Caco-2 (cell line): ENCODE measurements at regions not wholly inside any gene's neighbourhood (a gene's known extent, or its start where the extent isn't known, plus 50 kb on each side); places are given as distances from the start of the nearest gene placed in this dataset.

Source experiments
- BruUV-seq: library from RNA; stranded (reverse); fragments of 400-500 nt; replicated peaks from 2 replicates; lab custom pipeline; 2021; lab: Mats Ljungman, UMichigan
- CTCF ChIA-PET: fragments of 300-600 bp; sonication (Branson Sonifier 250); formaldehyde crosslinking; loops from one replicate; lab custom pipeline; 2022; ENCODE audit warnings: antibody characterized with exemption; lab: Charles Lee
- POLR2A ChIA-PET: fragments of 300-600 bp; sonication (Branson Sonifier 250); formaldehyde crosslinking; loops from one replicate; lab custom pipeline; 2022; ENCODE audit warnings: antibody characterized with exemption; lab: Charles Lee
- DNase-seq, 2 experiments: peaks; one replicate each; pipeline versions ENCODE4 v3.0.0 to v3.0.0-alpha.2; 2020 to 2022
- H3K27me3 ChIP-seq: replicated peaks from 2 replicates; pipeline ENCODE4 v1.6.0; 2011; ENCODE audit warnings: low read length; ENCODE audit not compliant: control insufficient read depth, insufficient read depth
- H3K36me3 ChIP-seq: 2 replicates; pipeline ENCODE4 v1.5.1; 2011; ENCODE audit warnings: low read length; ENCODE audit not compliant: control insufficient read depth, insufficient read depth
- H3K4me1 ChIP-seq: fragments of 250-450 bp; sonication (Bioruptor Pico); 2 replicates; pipeline ENCODE4 v1.5.1; 2020; ENCODE audit warnings: mild to moderate bottlenecking
- H3K4me3 ChIP-seq: 2 replicates; pipeline ENCODE4 v1.5.1; 2011; ENCODE audit warnings: low read depth, mild to moderate bottlenecking, control low read depth, low read length
- H3K9me3 ChIP-seq: fragments of 250-450 bp; sonication (Bioruptor Pico); 2 replicates; pipeline ENCODE4 v1.5.1; 2020; ENCODE audit warnings: mild to moderate bottlenecking, moderate library complexity
- H3K27ac Mint-ChIP-seq: one replicate; pipeline ENCODE4 v1.8.0; 2022; ENCODE audit warnings: mixed read lengths; ENCODE audit not compliant: unreplicated experiment
- H3K27me3 Mint-ChIP-seq: one replicate; pipeline ENCODE4 v1.8.0; 2022; ENCODE audit warnings: mixed read lengths; ENCODE audit not compliant: insufficient read depth, unreplicated experiment
- H3K36me3 Mint-ChIP-seq: one replicate; pipeline ENCODE4 v1.8.0; 2022; ENCODE audit warnings: mild to moderate bottlenecking, mixed read lengths; ENCODE audit not compliant: insufficient read depth, unreplicated experiment
- H3K4me1 Mint-ChIP-seq: one replicate; pipeline ENCODE4 v1.8.0; 2022; ENCODE audit warnings: low read depth, mixed read lengths; ENCODE audit not compliant: unreplicated experiment
- H3K4me3 Mint-ChIP-seq: one replicate; pipeline ENCODE4 v1.8.0; 2022; ENCODE audit warnings: mild to moderate bottlenecking, moderate library complexity, mixed read lengths; ENCODE audit not compliant: unreplicated experiment
- H3K9me3 Mint-ChIP-seq: one replicate; pipeline ENCODE4 v1.8.0; 2022; ENCODE audit warnings: mixed read lengths; ENCODE audit not compliant: unreplicated experiment
- CTCF ChIP-seq, 2 experiments: fragments of 200-600 bp in 1 of 2; IDR thresholded peaks; 1 replicate in 1 of 2; 2 replicates in 1 of 2; pipeline versions ENCODE4 v1.5.1 to v1.8.0; 2011 to 2022; ENCODE audit warnings: antibody characterized with exemption in 1 of 2, control low read depth in 1 of 2, inconsistent platforms in 1 of 2, low read depth in 1 of 2, low read length in 1 of 2, mild to moderate bottlenecking in 1 of 2, moderate library complexity in 1 of 2; ENCODE audit not compliant: insufficient read depth in 1 of 2, severe bottlenecking in 1 of 2, unreplicated experiment in 1 of 2
- intact Hi-C: fragments of 100-400 bp; cut with micrococcal nuclease; formaldehyde crosslinking; loops from one replicate; pipeline ENCODE4 v1.10.0; 2022; ENCODE audit not compliant: unreplicated experiment

- H3K4me3 Mint-ChIP-seq: no peak overlapping the region
- no peak for DNase-seq
- no peaks in the 10 kb centered on the region for H3K9me3 Mint-ChIP-seq
- H3K9me3 ChIP-seq: 0 out of 2 replicates have a peak, but pooled peaks cover 2% of the 10 kb centered on the region
- POLR2A ChIA-PET: no interaction called here
- H3K36me3 ChIP-seq: no peaks in the 10 kb centered on the region
- H3K27ac Mint-ChIP-seq: no peak overlapping the region
- H3K4me1 Mint-ChIP-seq: peaks cover 7% of the 10 kb centered on the region
- no TSS peak for BruUV-seq
- intact Hi-C loops: no loop called here
- peaks cover 8% of the 10 kb centered on the region; the same call in 1 of the 2 replicates for H3K4me1 ChIP-seq
- no peaks in the 10 kb centered on the region for H3K27me3 Mint-ChIP-seq
- H3K27me3 ChIP-seq: no peaks in the 10 kb centered on the region
- no peak for TF ChIP-seq CTCF (IDR thresholded peaks at IDR 0.05; ENCODE audit: insufficient read depth in 1 of 2, low read depth in 1 of 2, low read length in 1 of 2, severe bottlenecking in 1 of 2, unreplicated experiment in 1 of 2)
- CTCF ChIA-PET: no interaction called here
- H3K4me3 ChIP-seq: no peak overlapping the region
- H3K36me3 Mint-ChIP-seq: no peaks in the 10 kb centered on the region
These were observed 270.1 kb upstream of the PRICKLE1 start for GRCh38 chr12:42859612-42860011.

GRCh38 chr12:42857106-42857505 is 267.6 kb upstream of the PRICKLE1 start:
- Mint-ChIP-seq H3K9me3 (no peaks in the 10 kb centered on the region), H3K27ac (no peak overlapping the region), H3K4me3 (no peak overlapping the region), H3K4me1 (peaks cover 5% of the 10 kb centered on the region), H3K27me3 (no peaks in the 10 kb centered on the region), H3K36me3 (no peaks in the 10 kb centered on the region)
- Histone ChIP-seq H3K27me3 (no peaks in the 10 kb centered on the region), H3K9me3 (0 out of 2 replicates have a peak, but pooled peaks cover 2% of the 10 kb centered on the region), H3K4me1 (peaks cover 8% of the 10 kb centered on the region; the same call in 1 of the 2 replicates), H3K36me3 (no peaks in the 10 kb centered on the region), H3K4me3 (no peak overlapping the region)
- BruUV-seq: no TSS peak
- no peak for DNase-seq
- ChIA-PET CTCF (no interaction called here), POLR2A (no interaction called here)
- no peak for TF ChIP-seq CTCF (IDR thresholded peaks at IDR 0.05; ENCODE audit: insufficient read depth in 1 of 2, low read depth in 1 of 2, low read length in 1 of 2, severe bottlenecking in 1 of 2, unreplicated experiment in 1 of 2)
- intact Hi-C loops: no loop called here

GRCh38 chr12:42855362-42855950 is 265.9 kb upstream of the PRICKLE1 start:
- H3K4me3 ChIP-seq: no peak overlapping the region
- no peaks in the 10 kb centered on the region for H3K27me3 Mint-ChIP-seq
- no peaks in the 10 kb centered on the region for H3K9me3 Mint-ChIP-seq
- no peak for DNase-seq
- TF ChIP-seq CTCF (IDR thresholded peaks at IDR 0.05; ENCODE audit: insufficient read depth in 1 of 2, low read depth in 1 of 2, low read length in 1 of 2, severe bottlenecking in 1 of 2, unreplicated experiment in 1 of 2): no peak
- intact Hi-C loops: no loop called here
- no peaks in the 10 kb centered on the region for H3K27me3 ChIP-seq
- no peak overlapping the region for H3K27ac Mint-ChIP-seq
- H3K36me3 ChIP-seq: no peaks in the 10 kb centered on the region
- H3K4me1 Mint-ChIP-seq: no peaks in the 10 kb centered on the region
- POLR2A ChIA-PET: no interaction called here
- peaks cover 8% of the 10 kb centered on the region; the same call in 1 of the 2 replicates for H3K4me1 ChIP-seq
- no peak overlapping the region for H3K4me3 Mint-ChIP-seq
- 0 out of 2 replicates have a peak, but pooled peaks cover 2% of the 10 kb centered on the region for H3K9me3 ChIP-seq
- CTCF ChIA-PET: no interaction called here
- BruUV-seq: no TSS peak
- H3K36me3 Mint-ChIP-seq: no peaks in the 10 kb centered on the region
